ENCODE measurements at regions not wholly inside any gene's neighbourhood (a gene's known extent, or its start where the extent isn't known, plus 50 kb on each side); places are given as distances from the start of the nearest gene placed in this dataset.

- no peak for DNase-seq
These were observed 179.3 kb downstream of the OMA1 start for GRCh38 chr1:58367217-58367616.

DNA sequence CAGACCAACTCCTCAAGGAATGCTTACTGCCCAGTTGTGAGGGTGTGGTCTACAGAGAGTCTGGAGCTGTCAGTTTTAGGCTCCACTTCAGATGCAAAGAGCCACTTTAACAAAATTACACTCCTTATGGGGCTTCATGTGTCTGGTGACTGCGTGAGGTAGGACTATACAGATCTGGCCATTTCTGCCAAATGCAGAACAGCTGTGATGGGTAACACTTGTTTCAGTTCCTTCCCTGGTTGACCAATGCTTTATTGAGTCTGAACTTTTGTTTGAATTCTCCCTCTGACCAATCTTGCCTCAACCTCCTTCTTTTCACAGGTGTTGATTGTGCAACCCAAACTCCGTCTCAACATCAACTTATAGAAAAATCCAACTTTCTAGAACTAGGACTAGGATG lies 181.2 kb downstream of the OMA1 start:
- DNase-seq = no peak

DNA sequence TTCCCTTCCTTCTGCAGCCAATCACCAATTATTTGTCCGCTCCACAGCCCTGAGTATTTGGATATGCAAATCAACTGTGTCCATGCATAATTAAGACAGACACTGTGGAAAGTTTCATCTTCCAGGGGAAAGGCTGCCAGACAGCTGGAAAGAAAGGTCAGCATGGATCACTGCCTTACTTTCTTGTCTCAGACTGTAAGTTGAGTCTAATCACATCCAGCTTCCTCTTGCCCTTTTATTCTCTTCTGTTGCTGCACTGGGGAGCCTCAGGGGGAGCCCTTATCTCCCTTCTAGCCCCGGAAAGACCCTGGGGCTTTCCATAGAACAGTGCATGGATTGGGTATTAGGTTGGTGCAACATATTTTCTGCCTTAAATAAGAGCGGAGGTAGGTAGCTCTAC lies 182.9 kb downstream of the OMA1 start:
- no peak for DNase-seq

DNA sequence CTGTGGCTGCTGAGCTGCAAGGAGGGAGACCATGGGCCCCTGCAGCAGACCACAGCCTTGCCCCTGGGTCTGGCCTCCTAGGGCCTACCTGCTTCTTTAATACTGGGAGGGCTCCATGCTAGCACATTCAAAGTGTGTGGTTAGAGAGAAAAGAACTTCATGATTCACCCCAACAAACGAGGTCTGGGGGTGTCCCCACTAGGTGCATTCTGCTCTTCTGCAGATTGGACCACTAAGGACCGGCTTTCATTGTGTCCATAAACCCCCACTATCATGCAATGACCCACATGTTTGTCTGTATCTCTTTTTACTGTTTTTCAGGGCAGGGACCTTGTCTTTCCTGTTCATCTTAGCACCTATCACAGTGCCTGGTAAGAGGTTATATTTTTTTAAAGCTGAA lies 185.4 kb downstream of the OMA1 start:
- no peak for DNase-seq

DNA sequence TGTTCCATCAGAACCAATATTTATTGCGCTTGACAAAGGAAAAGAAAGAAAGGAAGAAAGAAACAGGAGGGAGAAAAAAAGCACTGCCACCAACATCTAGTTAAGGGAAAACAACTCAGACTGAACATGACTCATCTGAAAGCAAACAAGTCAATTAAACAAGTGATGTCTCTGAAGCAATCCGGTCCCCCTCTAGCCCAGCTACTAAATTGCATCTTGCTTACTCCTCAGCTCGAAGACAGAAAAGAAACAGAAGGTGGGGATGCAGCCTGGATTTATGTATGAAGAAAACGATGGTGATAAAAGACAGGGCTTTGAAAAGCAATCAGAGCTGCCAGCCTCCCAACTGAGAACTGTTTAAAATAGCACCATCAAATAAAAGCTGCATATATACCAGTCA lies 188.2 kb downstream of the OMA1 start:
- no peak for DNase-seq

- DNase-seq = no peak
These were observed 190.1 kb downstream of the OMA1 start for GRCh38 chr1:58356402-58356801.

DNA sequence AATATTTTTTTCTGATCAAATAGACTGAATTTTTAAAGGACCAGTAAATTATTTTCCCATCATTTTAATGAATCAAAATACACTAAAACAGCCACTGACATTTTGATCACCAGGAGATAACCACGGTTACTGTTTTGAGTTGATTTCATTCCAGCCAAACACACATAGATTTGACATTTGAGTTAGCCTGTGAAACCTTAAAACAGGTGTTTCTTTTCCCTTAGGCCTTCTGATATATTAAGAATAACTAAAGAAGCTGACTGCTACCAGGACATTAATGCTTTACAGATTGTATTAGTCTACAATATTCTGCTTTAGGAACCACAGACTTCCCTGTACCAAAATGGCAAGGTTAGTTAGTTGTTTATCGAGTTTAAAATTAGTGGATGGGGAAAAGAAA lies 193.4 kb downstream of the OMA1 start:
- no peak for DNase-seq

GRCh38 chr1:58352476-58353092 lies 193.9 kb downstream of the OMA1 start:
- DNase-seq = no peak

DNA sequence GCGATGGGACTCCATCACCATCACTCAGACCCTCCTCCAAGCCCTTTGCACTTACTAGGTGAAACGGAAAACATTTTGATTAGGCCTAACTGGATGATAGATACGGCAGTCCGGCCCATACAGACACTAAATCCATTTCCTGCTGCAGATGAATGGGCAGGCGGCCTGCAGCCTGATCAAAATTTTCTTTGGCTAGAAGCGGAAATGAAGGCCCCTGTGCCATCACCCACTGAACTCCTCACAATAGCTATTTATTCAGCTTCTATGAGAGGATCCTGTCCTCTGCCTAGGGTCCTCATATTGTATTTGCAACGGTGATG lies 200.5 kb downstream of the OMA1 start:
- no peak for DNase-seq

- no peak for DNase-seq
These were observed 201.1 kb downstream of the OMA1 start for GRCh38 chr1:58345215-58346035.

DNA sequence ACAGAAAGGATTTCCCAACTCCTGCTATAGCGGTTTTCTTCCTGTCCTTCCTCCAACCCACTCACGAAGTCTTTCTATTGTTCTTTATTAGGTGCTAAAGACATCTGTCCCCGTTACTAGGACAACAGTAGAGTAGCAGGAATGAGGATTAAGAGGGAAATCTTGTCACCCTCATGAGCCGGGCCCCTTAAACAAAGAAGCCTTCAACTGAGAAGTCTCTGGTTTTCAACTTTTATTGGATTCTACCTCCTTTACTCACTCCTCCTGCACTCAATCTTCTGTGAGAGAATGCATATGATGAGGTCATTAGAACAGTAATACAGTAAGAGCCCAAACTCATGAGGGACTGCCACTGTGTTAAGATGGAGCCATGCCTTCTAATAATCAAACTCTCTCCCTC lies 206.3 kb downstream of the OMA1 start:
- no peak for DNase-seq

GRCh38 chr1:58338081-58338480 lies 208.4 kb downstream of the OMA1 start:
- DNase-seq = no peak

DNA sequence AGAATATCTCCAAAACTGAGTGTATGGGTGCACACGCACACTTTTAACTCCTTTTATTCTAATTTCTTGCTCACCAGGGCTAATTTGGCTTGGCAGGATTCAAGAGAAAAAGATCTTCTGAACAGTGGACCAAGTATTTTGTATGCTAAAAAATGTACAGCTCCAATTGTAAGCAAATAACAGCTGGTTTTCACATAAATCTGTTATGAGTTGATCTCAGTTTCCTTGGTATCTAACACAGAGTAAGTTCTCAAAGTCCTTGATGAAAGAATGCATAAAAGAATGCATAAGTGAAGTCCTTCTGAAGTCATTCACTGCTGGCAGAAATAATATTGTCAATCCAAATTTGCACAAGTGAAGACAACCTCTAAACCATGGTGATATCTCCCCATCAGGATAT lies 213.0 kb downstream of the OMA1 start:
- DNase-seq = no peak

- no peak for DNase-seq
These were observed 215.4 kb downstream of the OMA1 start for GRCh38 chr1:58331156-58331555.

DNA sequence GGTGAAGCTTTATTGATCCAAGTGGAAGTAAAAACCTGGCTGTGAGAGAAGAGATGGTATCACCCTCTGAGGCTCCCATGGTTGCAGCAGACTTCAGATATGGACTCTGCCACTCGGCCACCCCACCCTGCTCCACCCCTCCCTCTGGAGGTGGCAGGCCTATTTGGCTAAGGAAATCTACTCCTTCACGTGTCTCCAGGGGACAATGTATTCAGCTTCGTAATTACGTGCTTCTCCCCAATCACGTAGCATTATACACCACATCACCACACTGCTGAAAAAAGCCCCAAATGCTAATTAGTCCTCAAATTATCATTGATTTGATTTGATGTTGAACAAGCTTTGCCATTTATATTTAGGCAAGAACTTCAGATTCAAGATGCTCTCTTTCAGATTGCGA lies 220.7 kb downstream of the OMA1 start:
- DNase-seq = no peak

DNA sequence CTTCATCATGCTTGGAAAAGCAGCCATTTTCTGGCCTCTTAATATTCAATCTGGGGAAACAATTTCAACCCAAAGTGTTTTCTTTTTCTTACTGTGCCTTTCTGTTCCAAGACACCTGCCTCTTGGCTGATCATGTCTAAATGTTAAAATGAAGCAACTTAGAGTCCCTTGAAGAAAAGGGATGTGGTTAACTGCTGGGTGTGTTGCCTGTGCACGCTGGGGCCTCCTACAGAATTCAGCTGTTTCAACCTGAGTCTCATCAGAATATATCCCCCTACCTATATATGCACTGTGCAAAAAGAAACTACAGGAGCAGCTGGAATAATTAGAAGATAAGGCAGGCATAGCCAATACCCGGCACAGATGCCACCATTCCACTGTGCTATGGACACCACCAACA lies 222.0 kb downstream of the OMA1 start:
- no peak for DNase-seq

DNA sequence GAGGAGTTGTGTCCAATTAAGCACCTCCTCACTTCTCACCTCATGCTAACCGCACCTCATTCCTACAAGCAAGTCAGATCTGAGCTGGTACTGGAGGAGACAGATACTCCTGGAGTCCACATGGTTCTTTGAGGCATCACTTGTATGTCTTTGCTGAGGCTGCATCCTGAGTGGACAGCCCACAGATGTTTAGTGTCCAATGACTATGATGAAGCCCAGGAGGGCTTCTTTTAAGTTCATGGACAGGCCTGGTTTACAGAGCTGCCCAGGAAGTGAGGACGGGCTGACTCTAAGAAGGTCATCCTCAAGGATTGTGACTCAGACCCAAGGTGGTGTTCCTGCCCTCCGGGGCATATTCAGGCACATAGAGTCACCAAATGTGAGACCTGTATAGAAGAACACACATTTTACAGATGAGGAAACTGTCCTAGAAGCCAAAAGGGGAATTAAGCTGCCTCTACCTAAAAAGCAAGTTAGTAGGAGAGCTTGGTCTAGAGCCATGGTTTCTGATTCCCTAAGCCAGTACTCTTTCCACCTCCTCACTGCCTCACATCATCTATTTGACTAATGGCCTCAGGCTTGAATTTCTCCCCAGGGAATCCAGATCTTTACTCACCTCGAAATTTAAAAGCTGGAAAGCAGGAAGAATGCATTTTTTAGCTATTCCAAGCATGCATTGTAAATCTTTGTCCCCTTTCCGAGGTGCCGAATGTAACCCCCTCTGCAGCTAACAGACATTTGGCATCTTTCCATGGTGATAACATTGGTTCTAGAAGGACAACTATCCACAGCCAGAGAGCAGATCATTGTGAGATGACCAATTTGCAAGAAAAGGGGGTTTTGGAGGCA lies 228.1 kb downstream of the OMA1 start:
- no peak for DNase-seq

- no peak for DNase-seq
These were observed 228.8 kb downstream of the OMA1 start for GRCh38 chr1:58317694-58318093.

DNA sequence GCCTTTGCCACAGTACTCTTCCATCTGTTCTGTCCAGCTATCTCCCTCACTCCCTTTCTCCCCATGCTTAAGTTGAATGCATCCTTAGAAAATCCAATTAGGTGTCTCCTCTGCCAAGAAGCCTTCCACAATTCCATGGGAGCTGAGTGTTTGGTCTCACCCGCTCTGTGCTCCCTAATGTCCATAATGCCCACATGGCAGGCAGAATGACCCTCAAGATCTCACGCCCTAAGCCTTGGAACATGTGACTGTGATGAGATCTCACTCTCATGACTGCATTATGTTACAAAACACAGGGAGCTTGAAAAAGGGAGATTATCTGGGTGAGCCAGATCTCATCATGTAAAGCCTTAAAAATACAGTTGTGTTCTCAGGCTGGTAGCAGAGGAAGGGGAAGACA lies 229.4 kb downstream of the OMA1 start:
- DNase-seq = no peak

DNA sequence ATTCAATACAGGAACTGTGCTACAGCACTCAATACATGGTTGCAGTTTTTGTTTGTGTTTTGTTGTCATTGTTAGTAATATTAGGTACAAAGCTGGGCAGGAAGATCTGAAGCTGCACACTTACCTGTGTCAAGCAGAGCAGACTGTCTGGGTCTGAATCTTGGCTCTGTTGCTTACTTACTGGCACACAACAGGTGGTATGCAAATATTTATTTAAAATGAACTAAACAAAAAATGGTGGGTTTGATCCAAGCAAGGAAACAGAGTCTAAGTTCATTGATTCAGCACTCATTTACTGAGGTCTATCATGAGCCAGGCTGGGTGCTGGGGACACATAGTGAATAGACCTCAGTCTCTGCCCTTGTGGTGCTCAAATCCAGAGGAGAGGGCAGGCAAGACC lies 230.4 kb downstream of the OMA1 start:
- DNase-seq = no peak

DNA sequence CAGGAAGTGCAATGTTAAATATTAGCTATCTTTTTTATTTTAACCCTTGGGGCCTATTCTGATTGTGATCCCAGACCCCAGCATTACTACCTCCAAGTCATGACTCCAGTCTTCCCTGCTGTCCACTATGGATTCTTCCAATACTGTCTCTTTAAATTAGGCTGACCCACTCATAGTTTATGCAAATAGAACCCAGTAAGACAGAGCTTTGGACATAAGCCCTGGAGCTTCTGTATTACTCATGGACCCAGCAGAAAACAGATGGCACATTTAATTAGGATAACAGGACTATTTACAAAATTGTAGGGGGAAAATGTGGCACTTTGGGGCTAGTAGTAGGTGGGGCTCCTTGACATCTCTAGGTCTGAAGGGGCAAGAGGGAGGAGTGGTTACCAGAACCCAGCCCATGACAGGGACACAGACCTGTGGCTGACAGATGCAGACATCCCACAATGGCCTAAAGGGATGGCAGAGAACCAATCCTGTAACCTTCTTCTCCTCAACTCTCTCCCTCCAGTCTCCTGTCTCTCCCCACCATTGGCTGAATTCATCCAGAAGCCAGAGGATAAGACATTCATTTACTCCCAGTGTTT lies 233.5 kb downstream of the OMA1 start:
- no peak for DNase-seq

GRCh38 chr1:58312461-58312860 lies 234.1 kb downstream of the OMA1 start:
- no peak for DNase-seq

DNA sequence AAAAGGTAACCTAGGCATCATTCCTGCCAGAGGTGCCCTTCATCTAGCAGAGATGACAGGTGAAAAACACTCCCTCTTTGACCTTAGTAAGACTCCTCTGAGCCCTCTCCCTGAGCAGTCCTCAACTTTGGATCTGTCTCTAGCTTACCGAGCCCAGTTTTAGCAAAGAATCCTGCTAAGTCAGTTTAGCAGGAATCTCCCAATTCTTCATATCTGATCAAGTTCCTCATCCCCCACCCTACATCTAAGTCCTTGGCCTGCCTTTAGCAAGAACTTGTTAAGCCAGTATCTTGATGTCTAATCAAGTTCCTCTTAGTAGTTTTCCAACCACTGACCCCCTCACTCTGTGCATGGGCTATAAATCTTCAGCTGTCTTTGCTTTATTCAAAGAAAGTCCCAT lies 235.6 kb downstream of the OMA1 start:
- DNase-seq = no peak

GRCh38 chr1:58310469-58310868 lies 236.1 kb downstream of the OMA1 start:
- no peak for DNase-seq
